ENCODE measurements at regions not wholly inside any gene's neighbourhood (a gene's known extent, or its start where the extent isn't known, plus 50 kb on each side); places are given as distances from the start of the nearest gene placed in this dataset.

GRCh38 chr6:26232306-26232939 lies 132.6 kb upstream of the BTN3A2 start:
- TF ChIP-seq, protein P1, sequence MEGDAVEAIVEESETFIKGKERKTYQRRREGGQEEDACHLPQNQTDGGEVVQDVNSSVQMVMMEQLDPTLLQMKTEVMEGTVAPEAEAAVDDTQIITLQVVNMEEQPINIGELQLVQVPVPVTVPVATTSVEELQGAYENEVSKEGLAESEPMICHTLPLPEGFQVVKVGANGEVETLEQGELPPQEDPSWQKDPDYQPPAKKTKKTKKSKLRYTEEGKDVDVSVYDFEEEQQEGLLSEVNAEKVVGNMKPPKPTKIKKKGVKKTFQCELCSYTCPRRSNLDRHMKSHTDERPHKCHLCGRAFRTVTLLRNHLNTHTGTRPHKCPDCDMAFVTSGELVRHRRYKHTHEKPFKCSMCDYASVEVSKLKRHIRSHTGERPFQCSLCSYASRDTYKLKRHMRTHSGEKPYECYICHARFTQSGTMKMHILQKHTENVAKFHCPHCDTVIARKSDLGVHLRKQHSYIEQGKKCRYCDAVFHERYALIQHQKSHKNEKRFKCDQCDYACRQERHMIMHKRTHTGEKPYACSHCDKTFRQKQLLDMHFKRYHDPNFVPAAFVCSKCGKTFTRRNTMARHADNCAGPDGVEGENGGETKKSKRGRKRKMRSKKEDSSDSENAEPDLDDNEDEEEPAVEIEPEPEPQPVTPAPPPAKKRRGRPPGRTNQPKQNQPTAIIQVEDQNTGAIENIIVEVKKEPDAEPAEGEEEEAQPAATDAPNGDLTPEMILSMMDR (IDR thresholded peaks at IDR 0.05; ENCODE audit: low read depth, low read length): no peak
- TF ChIP-seq POLR2A (IDR thresholded peaks at IDR 0.05; ENCODE audit: extremely low read depth, insufficient read length) (no peak), MYC (IDR thresholded peaks at IDR 0.05; ENCODE audit: low read depth, low read length) (no peak)
